HepG2 (cell line): ENCODE measurements at regions not wholly inside any gene's neighbourhood (a gene's known extent, or its start where the extent isn't known, plus 50 kb on each side); places are given as distances from the start of the nearest gene placed in this dataset.

Experiments used
- ARID2 ChIP-seq: sonication (generic); formaldehyde crosslinking; IDR thresholded peaks from 2 replicates; pipeline ENCODE4 v1.8.1; 2022; ENCODE audit warnings: mild to moderate bottlenecking, missing genetic modification reagents, borderline replicate concordance
- HOXA7 ChIP-seq: sonication (generic); formaldehyde crosslinking; IDR thresholded peaks from 2 replicates; pipeline ENCODE4 v1.8.1; 2022; ENCODE audit warnings: mild to moderate bottlenecking, missing genetic modification reagents, moderate library complexity
- MAZ ChIP-seq, 2 experiments: sonication (generic) in 1 of 2; formaldehyde crosslinking in 1 of 2; IDR thresholded peaks; 2 replicates each; pipeline versions ENCODE4 v1.5.0 to v1.6.1; 2012 to 2020; ENCODE audit warnings: low read depth in 2 of 2, mild to moderate bottlenecking in 2 of 2, borderline replicate concordance in 1 of 2, improper control_type of control experiment in 1 of 2, low read length in 1 of 2, missing genetic modification reagents in 1 of 2, moderate library complexity in 1 of 2
- PLRG1 ChIP-seq: fragments of 450-650 bp; conservative IDR thresholded peaks from 2 replicates; pipeline ENCODE4 v1.6.1; 2016
- RELA ChIP-seq: sonication (generic); formaldehyde crosslinking; IDR thresholded peaks from 2 replicates; pipeline ENCODE4 v1.4.0; 2020; ENCODE audit warnings: missing genetic modification reagents
- TAF1 ChIP-seq: sonication (generic); formaldehyde crosslinking; IDR thresholded peaks from 2 replicates; pipeline ENCODE4 v1.4.0; 2020; ENCODE audit warnings: missing genetic modification reagents
- TCF7 ChIP-seq: sonication (generic); IDR thresholded peaks from 2 replicates; pipeline ENCODE4 v1.6.1; 2016; ENCODE audit warnings: antibody characterized with exemption, low read depth
- TF ChIP-seq, protein P1 (sequence below): sonication (generic); formaldehyde crosslinking; IDR thresholded peaks from 2 replicates; pipeline ENCODE4 v1.4.0; 2020; ENCODE audit warnings: missing genetic modification reagents, borderline replicate concordance
- TF ChIP-seq, protein P2 (sequence below): IDR thresholded peaks from 2 replicates; pipeline ENCODE4 v1.6.1; 2016; ENCODE audit warnings: control low read depth
- TF ChIP-seq, protein P3 (sequence below), 2 experiments: sonication (generic) in 1 of 2; formaldehyde crosslinking in 1 of 2; IDR thresholded peaks; 2 replicates each; pipeline versions ENCODE4 v1.4.0 to v1.6.1; 2016 to 2020; ENCODE audit warnings: borderline replicate concordance in 1 of 2, low read depth in 1 of 2, mild to moderate bottlenecking in 1 of 2, missing genetic modification reagents in 1 of 2

DNA sequence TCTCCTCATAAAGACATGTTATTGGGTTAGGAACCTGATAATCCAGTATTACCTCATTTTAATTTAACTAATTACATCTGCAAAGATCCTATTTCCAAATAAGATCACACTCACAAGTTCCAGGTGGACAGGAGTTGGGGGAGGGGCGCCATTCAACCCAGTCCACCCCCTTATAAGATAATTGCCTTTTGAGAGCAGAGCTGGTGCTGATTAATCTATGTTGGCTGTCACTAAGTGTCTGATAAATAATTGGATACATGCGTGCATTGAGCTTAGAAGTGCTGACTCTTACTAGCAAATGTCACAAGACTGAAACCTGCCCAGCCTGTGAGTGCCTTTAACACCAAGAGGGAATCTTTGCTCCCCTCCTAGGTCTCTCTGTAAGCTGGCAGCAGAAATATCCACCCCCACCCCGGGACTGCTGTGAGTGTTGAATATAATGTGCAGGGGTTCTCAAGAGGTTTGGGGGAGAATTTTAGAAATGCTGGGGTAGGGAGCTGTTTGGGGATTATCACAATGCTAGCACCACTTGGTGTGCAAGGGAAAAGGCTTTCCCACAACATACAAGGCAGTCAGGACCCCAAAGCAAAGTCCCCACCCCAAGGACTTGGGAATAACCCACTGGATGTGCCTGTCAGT, 87.5 kb downstream of the ANKRD60 start (continued):
- TF ChIP-seq, protein P1, sequence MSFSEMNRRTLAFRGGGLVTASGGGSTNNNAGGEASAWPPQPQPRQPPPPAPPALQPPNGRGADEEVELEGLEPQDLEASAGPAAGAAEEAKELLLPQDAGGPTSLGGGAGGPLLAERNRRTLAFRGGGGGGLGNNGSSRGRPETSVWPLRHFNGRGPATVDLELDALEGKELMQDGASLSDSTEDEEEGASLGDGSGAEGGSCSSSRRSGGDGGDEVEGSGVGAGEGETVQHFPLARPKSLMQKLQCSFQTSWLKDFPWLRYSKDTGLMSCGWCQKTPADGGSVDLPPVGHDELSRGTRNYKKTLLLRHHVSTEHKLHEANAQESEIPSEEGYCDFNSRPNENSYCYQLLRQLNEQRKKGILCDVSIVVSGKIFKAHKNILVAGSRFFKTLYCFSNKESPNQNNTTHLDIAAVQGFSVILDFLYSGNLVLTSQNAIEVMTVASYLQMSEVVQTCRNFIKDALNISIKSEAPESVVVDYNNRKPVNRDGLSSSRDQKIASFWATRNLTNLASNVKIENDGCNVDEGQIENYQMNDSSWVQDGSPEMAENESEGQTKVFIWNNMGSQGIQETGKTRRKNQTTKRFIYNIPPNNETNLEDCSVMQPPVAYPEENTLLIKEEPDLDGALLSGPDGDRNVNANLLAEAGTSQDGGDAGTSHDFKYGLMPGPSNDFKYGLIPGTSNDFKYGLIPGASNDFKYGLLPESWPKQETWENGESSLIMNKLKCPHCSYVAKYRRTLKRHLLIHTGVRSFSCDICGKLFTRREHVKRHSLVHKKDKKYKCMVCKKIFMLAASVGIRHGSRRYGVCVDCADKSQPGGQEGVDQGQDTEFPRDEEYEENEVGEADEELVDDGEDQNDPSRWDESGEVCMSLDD, result no peak
- TF ChIP-seq PLRG1, result no peak
- TF ChIP-seq TAF1, result no peak
- TF ChIP-seq, protein P2, sequence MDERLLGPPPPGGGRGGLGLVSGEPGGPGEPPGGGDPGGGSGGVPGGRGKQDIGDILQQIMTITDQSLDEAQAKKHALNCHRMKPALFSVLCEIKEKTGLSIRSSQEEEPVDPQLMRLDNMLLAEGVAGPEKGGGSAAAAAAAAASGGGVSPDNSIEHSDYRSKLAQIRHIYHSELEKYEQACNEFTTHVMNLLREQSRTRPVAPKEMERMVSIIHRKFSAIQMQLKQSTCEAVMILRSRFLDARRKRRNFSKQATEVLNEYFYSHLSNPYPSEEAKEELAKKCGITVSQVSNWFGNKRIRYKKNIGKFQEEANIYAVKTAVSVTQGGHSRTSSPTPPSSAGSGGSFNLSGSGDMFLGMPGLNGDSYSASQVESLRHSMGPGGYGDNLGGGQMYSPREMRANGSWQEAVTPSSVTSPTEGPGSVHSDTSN, result no peak
- no peak for TF ChIP-seq TCF7
- TF ChIP-seq, protein P3, sequence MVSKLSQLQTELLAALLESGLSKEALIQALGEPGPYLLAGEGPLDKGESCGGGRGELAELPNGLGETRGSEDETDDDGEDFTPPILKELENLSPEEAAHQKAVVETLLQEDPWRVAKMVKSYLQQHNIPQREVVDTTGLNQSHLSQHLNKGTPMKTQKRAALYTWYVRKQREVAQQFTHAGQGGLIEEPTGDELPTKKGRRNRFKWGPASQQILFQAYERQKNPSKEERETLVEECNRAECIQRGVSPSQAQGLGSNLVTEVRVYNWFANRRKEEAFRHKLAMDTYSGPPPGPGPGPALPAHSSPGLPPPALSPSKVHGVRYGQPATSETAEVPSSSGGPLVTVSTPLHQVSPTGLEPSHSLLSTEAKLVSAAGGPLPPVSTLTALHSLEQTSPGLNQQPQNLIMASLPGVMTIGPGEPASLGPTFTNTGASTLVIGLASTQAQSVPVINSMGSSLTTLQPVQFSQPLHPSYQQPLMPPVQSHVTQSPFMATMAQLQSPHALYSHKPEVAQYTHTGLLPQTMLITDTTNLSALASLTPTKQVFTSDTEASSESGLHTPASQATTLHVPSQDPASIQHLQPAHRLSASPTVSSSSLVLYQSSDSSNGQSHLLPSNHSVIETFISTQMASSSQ (IDR thresholded peaks at IDR 0.05; ENCODE audit: low read depth), result no peak
- TF ChIP-seq, protein P3 (CRISPR knock-in tag; IDR thresholded peaks at IDR 0.05; ENCODE audit: borderline replicate concordance), result no peak
- TF ChIP-seq MAZ (IDR thresholded peaks at IDR 0.05; ENCODE audit: borderline replicate concordance, low read depth, low read length), result no peak
- no peak for TF ChIP-seq MAZ (CRISPR knock-in tag; IDR thresholded peaks at IDR 0.05; ENCODE audit: low read depth)
- no peak for TF ChIP-seq RELA (CRISPR knock-in tag)
- TF ChIP-seq HOXA7, result no peak
- TF ChIP-seq ARID2 (CRISPR knock-in tag), result no peak
- TF ChIP-seq, all 625 proteins: peak for 0
